A549 (cell line): ENCODE measurements at regions not wholly inside any gene's neighbourhood (a gene's known extent, or its start where the extent isn't known, plus 50 kb on each side); places are given as distances from the start of the nearest gene placed in this dataset.
A peak's percentile ranks its signal among the peaks of the same experiment; 100 is the strongest.

Source experiments
- ATAC-seq, 2 experiments: fragments of 200-7000 bp in 1 of 2; fragments of >200 bp in 1 of 2; cut with Nextera tagmentation in 1 of 2; cut with Tn5 transposase in 1 of 2; 3 replicates each; pipeline versions ENCODE4 v1.8.0 to v1.9.1; 2018 to 2020; ENCODE audit warnings: mild to moderate bottlenecking in 1 of 2, moderate library complexity in 1 of 2
- CTCF ChIA-PET: fragments of 300-600 bp; sonication (Branson Sonifier 250); formaldehyde crosslinking; extraction: SDS; loops from one replicate; lab custom pipeline; 2021; ENCODE audit warnings: antibody characterized with exemption, inconsistent platforms; lab: Yijun Ruan, JAX
- POLR2A ChIA-PET: fragments of 350-600 bp; formaldehyde crosslinking; extraction: SDS; loops from one replicate; lab custom pipeline; 2021; ENCODE audit warnings: antibody characterized with exemption, inconsistent platforms; lab: Yijun Ruan, JAX
- DNase-seq, 2 experiments: peaks; one replicate each; pipeline versions ENCODE4 v3.0.0 to v3.0.0-alpha.2; 2011 to 2016; ENCODE audit warnings: low read depth in 1 of 2, low spot score in 1 of 2
- FAIRE-seq: peaks from 2 replicates; lab custom pipeline; 2011; peaks lifted over from hg19 to GRCh38; lab: Jason Lieb, UNC
- H3K27ac ChIP-seq, 2 experiments: fragments of >200 bp; sonication (Bioruptor Twin); formaldehyde crosslinking; 3 replicates each; pipeline ENCODE4 v1.5.1; 2016 to 2017
- H3K4me1 ChIP-seq: fragments of >200 bp; sonication (Bioruptor Twin); formaldehyde crosslinking; 3 replicates; pipeline ENCODE4 v1.6.1; 2016
- H3K4me2 ChIP-seq: fragments of >200 bp; sonication (Bioruptor Twin); formaldehyde crosslinking; 3 replicates; pipeline ENCODE4 v1.6.1; 2016
- H3K4me3 ChIP-seq: fragments of >200 bp; sonication (Bioruptor Twin); formaldehyde crosslinking; 3 replicates; pipeline ENCODE4 v1.5.1; 2016
- H3K9me3 ChIP-seq: fragments of >200 bp; sonication (Bioruptor Twin); formaldehyde crosslinking; 3 replicates; pipeline ENCODE4 v1.6.1; 2016
- CBX2 ChIP-seq: fragments of 200-600 bp; sonication (generic); IDR thresholded peaks from 2 replicates; pipeline ENCODE4 v1.6.1; 2016; ENCODE audit warnings: low read depth, mild to moderate bottlenecking, borderline replicate concordance
- CHD2 ChIP-seq: fragments of 150-350 bp; IDR thresholded peaks from 2 replicates; pipeline ENCODE4 v1.6.1; 2014; ENCODE audit warnings: low read length; ENCODE audit not compliant: partially characterized antibody
- CHD4 ChIP-seq: fragments of 200-600 bp; sonication (generic); IDR thresholded peaks from 2 replicates; pipeline ENCODE4 v1.6.1; 2016; ENCODE audit warnings: antibody characterized with exemption, mild to moderate bottlenecking, borderline replicate concordance
- E2F6 ChIP-seq: IDR thresholded peaks from 2 replicates; pipeline ENCODE4 v1.6.1; 2012; ENCODE audit warnings: low read depth, borderline replicate concordance
- EP300 ChIP-seq, 2 experiments: fragments of >200 bp; sonication (Bioruptor Twin); formaldehyde crosslinking; IDR thresholded peaks; 2 replicates in 1 of 2; 3 replicates in 1 of 2; pipeline ENCODE4 v1.6.1; 2016 to 2017
- FOSB ChIP-seq: fragments of 250-450 bp; sonication (Bioruptor Pico); IDR thresholded peaks from 2 replicates; pipeline ENCODE4 v1.5.0; 2020; ENCODE audit warnings: mild to moderate bottlenecking, moderate library complexity
- FOSL2 ChIP-seq, 2 experiments: fragments of 450-650 bp in 1 of 2; fragments of >200 bp in 1 of 2; sonication (Bioruptor Twin) in 1 of 2; formaldehyde crosslinking; IDR thresholded peaks; 2 replicates each; pipeline versions ENCODE4 v1.5.0 to v1.6.1; 2016 to 2020; ENCODE audit warnings: mild to moderate bottlenecking in 1 of 2, moderate library complexity in 1 of 2
- GATA3 ChIP-seq: IDR thresholded peaks from 2 replicates; pipeline ENCODE4 v1.6.1; 2012; ENCODE audit warnings: borderline replicate concordance
- HEYL ChIP-seq: fragments of 250-450 bp; sonication (Bioruptor Pico); IDR thresholded peaks from 2 replicates; pipeline ENCODE4 v1.8.0; 2021; ENCODE audit warnings: mild to moderate bottlenecking, moderate library complexity
- HOXA7 ChIP-seq: fragments of 250-450 bp; sonication (Bioruptor Pico); IDR thresholded peaks from 2 replicates; pipeline ENCODE4 v1.5.0; 2020; ENCODE audit warnings: mild to moderate bottlenecking, moderate library complexity
- JUN ChIP-seq, 2 experiments: fragments of >200 bp; sonication (Bioruptor Twin); formaldehyde crosslinking; IDR thresholded peaks; 2 replicates in 1 of 2; 3 replicates in 1 of 2; pipeline ENCODE4 v1.6.1; 2016 to 2017
- KDM1A ChIP-seq: fragments of 200-600 bp; sonication (generic); IDR thresholded peaks from 2 replicates; pipeline ENCODE4 v1.6.1; 2016; ENCODE audit warnings: low read depth, mild to moderate bottlenecking
- MYC ChIP-seq: IDR thresholded peaks from 2 replicates; pipeline ENCODE4 v1.6.1; 2012; ENCODE audit warnings: mild to moderate bottlenecking, inconsistent platforms, low read length, improper control_type of control experiment, borderline replicate concordance
- RAD21 ChIP-seq, 2 experiments: fragments of >200 bp in 1 of 2; sonication (Bioruptor Twin) in 1 of 2; formaldehyde crosslinking in 1 of 2; IDR thresholded peaks in 1 of 2; conservative IDR thresholded peaks in 1 of 2; 2 replicates in 1 of 2; 3 replicates in 1 of 2; pipeline ENCODE4 v1.6.1; 2012 to 2018; ENCODE audit warnings: inconsistent platforms in 1 of 2
- RFX5 ChIP-seq: fragments of 450-650 bp; IDR thresholded peaks from 2 replicates; pipeline ENCODE4 v1.7.1; 2014; ENCODE audit warnings: antibody characterized with exemption, mild to moderate bottlenecking, moderate library complexity
- RNF2 ChIP-seq: fragments of 200-600 bp; sonication (generic); IDR thresholded peaks from 2 replicates; pipeline ENCODE4 v1.6.1; 2016; ENCODE audit warnings: low read depth, mild to moderate bottlenecking, antibody characterized with exemption, moderate library complexity, borderline replicate concordance
- SMC3 ChIP-seq: fragments of >200 bp; sonication (Bioruptor Twin); formaldehyde crosslinking; IDR thresholded peaks from 3 replicates; pipeline ENCODE4 v1.6.1; 2018; ENCODE audit warnings: inconsistent platforms
- TP53 ChIP-seq: fragments of 250-450 bp; sonication (Bioruptor Pico); IDR thresholded peaks from 2 replicates; pipeline ENCODE4 v1.5.0; 2021; ENCODE audit warnings: mild to moderate bottlenecking, moderate library complexity
- ZC3H11A ChIP-seq: fragments of 450-650 bp; IDR thresholded peaks from 2 replicates; pipeline ENCODE4 v1.6.1; 2014; ENCODE audit warnings: antibody characterized with exemption, mild to moderate bottlenecking
- ZFP36 ChIP-seq: fragments of 450-650 bp; IDR thresholded peaks from 2 replicates; pipeline ENCODE4 v1.6.1; 2014; ENCODE audit warnings: borderline replicate concordance; ENCODE audit not compliant: partially characterized antibody
- WGBS: methylation state at CpG from one replicate; pipeline ENCODE4 v1.1.6; 2017; ENCODE audit errors: missing lambda C conversion rate; 5-methylcytosine and 5-hydroxymethylcytosine counted together
- TF ChIP-seq, protein P1 (sequence below): fragments of >200 bp; sonication (Bioruptor Twin); formaldehyde crosslinking; IDR thresholded peaks from 3 replicates; pipeline ENCODE4 v1.5.1; 2016
- TF ChIP-seq, protein P2 (sequence below): IDR thresholded peaks from 2 replicates; pipeline ENCODE4 v1.6.1; 2012
- TF ChIP-seq, protein P3 (sequence below): fragments of >200 bp; sonication (Bioruptor Twin); formaldehyde crosslinking; IDR thresholded peaks from 2 replicates; pipeline ENCODE4 v1.6.1; 2016
- TF ChIP-seq, protein P4 (sequence below): fragments of >200 bp; sonication (Bioruptor Twin); formaldehyde crosslinking; IDR thresholded peaks from 3 replicates; pipeline ENCODE4 v1.6.1; 2016

DNA sequence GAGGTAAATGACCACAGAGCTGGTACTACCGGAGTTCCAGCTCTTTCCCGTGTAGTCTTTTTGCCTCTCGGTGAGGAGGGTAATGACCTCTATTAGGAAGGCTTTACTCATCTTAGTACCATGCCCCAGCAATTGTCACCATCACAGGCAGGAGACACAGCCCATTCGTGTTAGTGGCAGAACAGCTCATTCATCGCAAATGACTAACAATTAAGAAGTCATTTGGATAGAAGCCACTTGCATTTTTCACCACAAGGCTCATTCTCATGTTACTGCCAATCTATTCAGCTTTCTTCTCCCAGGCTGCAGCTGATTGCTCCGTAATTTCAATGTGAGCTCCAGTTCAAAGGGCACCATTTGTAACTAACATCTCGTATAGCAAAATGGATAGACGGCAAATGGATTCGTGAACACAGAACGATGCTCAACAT lies 718.8 kb upstream of the TMEM132C start:
- Histone ChIP-seq H3K4me1 (no peaks in the 10 kb centered on the region), H3K4me3 (no peak overlapping the region), H3K27ac (no peak overlapping the region), H3K4me2 (no peak overlapping the region), H3K9me3 (0 out of 3 replicates have a peak, but pooled peaks cover 2% of the 10 kb centered on the region)
- FAIRE-seq (no peak), ATAC-seq (no peak), DNase-seq (no peak)
- WGBS = 25% methylated on average over 10 of the region's 10 CpGs
- ChIA-PET CTCF (no interaction called here), POLR2A (no interaction called here)
- TF ChIP-seq CBX2 (no peak), JUN (IDR thresholded peaks at IDR 0.05) (no peak), TP53 (CRISPR knock-in tag) (no peak), GATA3 (no peak), RAD21 (conservative IDR thresholded peaks at IDR 0.05 in 1 of 2, IDR thresholded peaks at IDR 0.05 in 1 of 2) (no peak), EP300 (IDR thresholded peaks at IDR 0.05) (no peak), RFX5 (no peak), E2F6 (no peak), RNF2 (no peak), KDM1A (no peak), ZFP36 (no peak), ZC3H11A (no peak), FOSB (CRISPR knock-in tag) (no peak), CHD4 (no peak)
- TF ChIP-seq, protein P1, sequence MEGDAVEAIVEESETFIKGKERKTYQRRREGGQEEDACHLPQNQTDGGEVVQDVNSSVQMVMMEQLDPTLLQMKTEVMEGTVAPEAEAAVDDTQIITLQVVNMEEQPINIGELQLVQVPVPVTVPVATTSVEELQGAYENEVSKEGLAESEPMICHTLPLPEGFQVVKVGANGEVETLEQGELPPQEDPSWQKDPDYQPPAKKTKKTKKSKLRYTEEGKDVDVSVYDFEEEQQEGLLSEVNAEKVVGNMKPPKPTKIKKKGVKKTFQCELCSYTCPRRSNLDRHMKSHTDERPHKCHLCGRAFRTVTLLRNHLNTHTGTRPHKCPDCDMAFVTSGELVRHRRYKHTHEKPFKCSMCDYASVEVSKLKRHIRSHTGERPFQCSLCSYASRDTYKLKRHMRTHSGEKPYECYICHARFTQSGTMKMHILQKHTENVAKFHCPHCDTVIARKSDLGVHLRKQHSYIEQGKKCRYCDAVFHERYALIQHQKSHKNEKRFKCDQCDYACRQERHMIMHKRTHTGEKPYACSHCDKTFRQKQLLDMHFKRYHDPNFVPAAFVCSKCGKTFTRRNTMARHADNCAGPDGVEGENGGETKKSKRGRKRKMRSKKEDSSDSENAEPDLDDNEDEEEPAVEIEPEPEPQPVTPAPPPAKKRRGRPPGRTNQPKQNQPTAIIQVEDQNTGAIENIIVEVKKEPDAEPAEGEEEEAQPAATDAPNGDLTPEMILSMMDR = no peak
- TF ChIP-seq, protein P2, sequence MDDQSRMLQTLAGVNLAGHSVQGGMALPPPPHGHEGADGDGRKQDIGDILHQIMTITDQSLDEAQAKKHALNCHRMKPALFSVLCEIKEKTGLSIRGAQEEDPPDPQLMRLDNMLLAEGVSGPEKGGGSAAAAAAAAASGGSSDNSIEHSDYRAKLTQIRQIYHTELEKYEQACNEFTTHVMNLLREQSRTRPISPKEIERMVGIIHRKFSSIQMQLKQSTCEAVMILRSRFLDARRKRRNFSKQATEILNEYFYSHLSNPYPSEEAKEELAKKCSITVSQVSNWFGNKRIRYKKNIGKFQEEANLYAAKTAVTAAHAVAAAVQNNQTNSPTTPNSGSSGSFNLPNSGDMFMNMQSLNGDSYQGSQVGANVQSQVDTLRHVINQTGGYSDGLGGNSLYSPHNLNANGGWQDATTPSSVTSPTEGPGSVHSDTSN = no peak
- TF ChIP-seq, protein P3, sequence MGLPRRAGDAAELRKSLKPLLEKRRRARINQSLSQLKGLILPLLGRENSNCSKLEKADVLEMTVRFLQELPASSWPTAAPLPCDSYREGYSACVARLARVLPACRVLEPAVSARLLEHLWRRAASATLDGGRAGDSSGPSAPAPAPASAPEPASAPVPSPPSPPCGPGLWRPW = no peak
- TF ChIP-seq, protein P4, sequence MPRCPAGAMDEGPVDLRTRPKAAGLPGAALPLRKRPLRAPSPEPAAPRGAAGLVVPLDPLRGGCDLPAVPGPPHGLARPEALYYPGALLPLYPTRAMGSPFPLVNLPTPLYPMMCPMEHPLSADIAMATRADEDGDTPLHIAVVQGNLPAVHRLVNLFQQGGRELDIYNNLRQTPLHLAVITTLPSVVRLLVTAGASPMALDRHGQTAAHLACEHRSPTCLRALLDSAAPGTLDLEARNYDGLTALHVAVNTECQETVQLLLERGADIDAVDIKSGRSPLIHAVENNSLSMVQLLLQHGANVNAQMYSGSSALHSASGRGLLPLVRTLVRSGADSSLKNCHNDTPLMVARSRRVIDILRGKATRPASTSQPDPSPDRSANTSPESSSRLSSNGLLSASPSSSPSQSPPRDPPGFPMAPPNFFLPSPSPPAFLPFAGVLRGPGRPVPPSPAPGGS = no peak

GRCh38 chr12:127550271-127550670 lies 716.7 kb upstream of the TMEM132C start:
- H3K4me3 ChIP-seq = no peak overlapping the region
- POLR2A ChIA-PET = no interaction called here
- CTCF ChIA-PET = no interaction called here
- WGBS = 9% methylated on average over 8 of the region's 8 CpGs
- DNase-seq (no peak), FAIRE-seq (no peak), ATAC-seq (no peak)
- H3K4me1 ChIP-seq = no peaks in the 10 kb centered on the region
- no peak for TF ChIP-seq JUN (IDR thresholded peaks at IDR 0.05)
- TF ChIP-seq FOSL2 (IDR thresholded peaks at IDR 0.05) = no peak
- 0 out of 2 replicates have a peak, but pooled peaks have one; percentile 4 for TF ChIP-seq FOSL2 (CRISPR knock-in tag; IDR thresholded peaks at IDR 0.05)
- H3K27ac ChIP-seq = no peak overlapping the region
- no peak overlapping the region for H3K4me2 ChIP-seq
- peaks cover 2% of the 10 kb centered on the region; the same call in 1 of the 3 replicates for H3K9me3 ChIP-seq

GRCh38 chr12:127552838-127553237 lies 714.1 kb upstream of the TMEM132C start:
- CTCF ChIA-PET = no interaction called here
- ATAC-seq (no peak), FAIRE-seq (no peak), DNase-seq (no peak)
- POLR2A ChIA-PET = no interaction called here
- H3K4me1 ChIP-seq = no peaks in the 10 kb centered on the region
- TF ChIP-seq SMC3 (no peak), MYC (no peak), EP300 (IDR thresholded peaks at IDR 0.05) (no peak), HOXA7 (no peak), CHD2 (no peak), HEYL (CRISPR knock-in tag) (no peak), FOSB (CRISPR knock-in tag) (no peak)
- TF ChIP-seq, protein P1 = no peak
- H3K9me3 ChIP-seq = no peaks in the 10 kb centered on the region; the same call in 2 of the 3 replicates
- 3% methylated on average over 1 of the region's 1 CpG for WGBS
- no peak overlapping the region for H3K4me2 ChIP-seq
- no peak overlapping the region for H3K27ac ChIP-seq
- no peak overlapping the region for H3K4me3 ChIP-seq
